PC-3 (cell line): ENCODE measurements at regions not wholly inside any gene's neighbourhood (a gene's known extent, or its start where the extent isn't known, plus 50 kb on each side); places are given as distances from the start of the nearest gene placed in this dataset.

ENCODE experiments used
- CTCF ChIP-seq: fragments of 300-600 bp; sonication (generic); conservative IDR thresholded peaks from 2 replicates; pipeline ENCODE4 v1.5.1; 2017; ENCODE audit warnings: antibody characterized with exemption, low read depth, mild to moderate bottlenecking, low read length
- EZH2 ChIP-seq: fragments of 300-600 bp; sonication (generic); IDR thresholded peaks from one replicate; pipeline ENCODE4 v1.6.1; 2017; ENCODE audit warnings: antibody characterized with exemption, mild to moderate bottlenecking, low read length; ENCODE audit not compliant: unreplicated experiment

- no peak for TF ChIP-seq CTCF
- TF ChIP-seq EZH2: no peak
Observed at GRCh38 chr11:70487756-70488155, 89.4 kb downstream of the CTTN start.
